ENCODE measurements at regions not wholly inside any gene's neighbourhood (a gene's known extent, or its start where the extent isn't known, plus 50 kb on each side); places are given as distances from the start of the nearest gene placed in this dataset.

DNA sequence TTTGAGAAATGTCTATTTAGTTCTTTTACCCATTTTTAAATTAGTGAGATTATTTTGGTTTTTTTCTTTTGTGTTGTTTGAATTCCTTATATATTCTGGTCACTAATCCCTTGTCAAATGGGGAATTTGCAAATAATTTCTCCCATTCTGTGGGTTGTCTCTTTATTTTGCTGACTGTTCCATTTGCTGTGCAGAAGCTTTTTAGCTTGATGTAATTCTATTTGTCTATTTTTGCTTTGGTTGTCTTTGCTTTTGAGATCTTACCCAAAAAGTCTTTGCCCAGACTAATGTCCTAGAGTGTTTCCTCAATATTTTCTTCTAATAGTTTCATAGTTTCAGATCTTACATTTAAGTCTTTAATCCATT, 472.9 kb downstream of the TBL1XR1 start:
- ChIA-PET CTCF (no interaction called here), POLR2A (no interaction called here)
- peaks cover 1% of the 10 kb centered on the region; the same call in 1 of the 2 replicates for H3K27me3 ChIP-seq (ENCODE audit: control insufficient read depth, insufficient read depth, low read length)
- TF ChIP-seq, protein P1, sequence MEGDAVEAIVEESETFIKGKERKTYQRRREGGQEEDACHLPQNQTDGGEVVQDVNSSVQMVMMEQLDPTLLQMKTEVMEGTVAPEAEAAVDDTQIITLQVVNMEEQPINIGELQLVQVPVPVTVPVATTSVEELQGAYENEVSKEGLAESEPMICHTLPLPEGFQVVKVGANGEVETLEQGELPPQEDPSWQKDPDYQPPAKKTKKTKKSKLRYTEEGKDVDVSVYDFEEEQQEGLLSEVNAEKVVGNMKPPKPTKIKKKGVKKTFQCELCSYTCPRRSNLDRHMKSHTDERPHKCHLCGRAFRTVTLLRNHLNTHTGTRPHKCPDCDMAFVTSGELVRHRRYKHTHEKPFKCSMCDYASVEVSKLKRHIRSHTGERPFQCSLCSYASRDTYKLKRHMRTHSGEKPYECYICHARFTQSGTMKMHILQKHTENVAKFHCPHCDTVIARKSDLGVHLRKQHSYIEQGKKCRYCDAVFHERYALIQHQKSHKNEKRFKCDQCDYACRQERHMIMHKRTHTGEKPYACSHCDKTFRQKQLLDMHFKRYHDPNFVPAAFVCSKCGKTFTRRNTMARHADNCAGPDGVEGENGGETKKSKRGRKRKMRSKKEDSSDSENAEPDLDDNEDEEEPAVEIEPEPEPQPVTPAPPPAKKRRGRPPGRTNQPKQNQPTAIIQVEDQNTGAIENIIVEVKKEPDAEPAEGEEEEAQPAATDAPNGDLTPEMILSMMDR (IDR thresholded peaks at IDR 0.05; ENCODE audit: insufficient read depth, low read depth, low read length), result no peak
- no peak overlapping the region for H3K4me3 ChIP-seq (ENCODE audit: low read depth, low read length)
- DNase-seq (ENCODE audit: low read depth), result no peak
- no peaks in the 10 kb centered on the region for H3K36me3 ChIP-seq (ENCODE audit: control insufficient read depth, insufficient read depth, low read length)

DNA sequence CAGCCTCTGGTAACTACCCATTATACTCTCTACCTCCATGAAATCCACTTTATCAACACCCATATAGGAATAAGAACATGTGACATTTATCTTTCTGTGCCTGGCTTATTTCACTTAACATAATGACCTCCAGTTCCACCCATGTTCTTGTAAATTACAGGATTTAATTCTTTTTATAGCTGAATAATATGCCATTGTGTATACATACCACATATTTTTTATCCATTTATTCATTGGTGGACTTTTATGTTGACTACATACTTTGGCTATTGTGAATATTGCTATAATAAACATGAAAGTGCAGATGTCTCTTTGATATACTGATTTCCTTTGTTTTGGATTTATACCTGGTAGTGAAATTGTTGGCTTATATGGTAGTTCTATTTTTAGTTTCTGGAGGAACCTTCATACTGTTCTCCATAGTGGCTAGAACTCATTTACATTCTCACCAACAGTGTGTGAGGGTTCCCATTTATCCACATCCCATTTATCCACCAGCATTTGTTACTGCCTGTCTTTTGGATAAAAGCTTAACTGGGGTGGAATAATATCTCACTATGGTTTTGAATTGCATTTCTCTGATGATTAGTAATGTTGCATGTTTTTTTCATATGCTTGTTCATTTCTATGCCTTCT, 473.4 kb downstream of the TBL1XR1 start:
- no peak overlapping the region for H3K4me3 ChIP-seq (ENCODE audit: low read depth, low read length)
- ChIA-PET POLR2A (no interaction called here), CTCF (no interaction called here)
- TF ChIP-seq, protein P1 (IDR thresholded peaks at IDR 0.05; ENCODE audit: insufficient read depth, low read depth, low read length), result no peak
- no peak for DNase-seq (ENCODE audit: low read depth)
- H3K36me3 ChIP-seq (ENCODE audit: control insufficient read depth, insufficient read depth, low read length), result no peaks in the 10 kb centered on the region
- H3K27me3 ChIP-seq (ENCODE audit: control insufficient read depth, insufficient read depth, low read length), result no peaks in the 10 kb centered on the region

DNA sequence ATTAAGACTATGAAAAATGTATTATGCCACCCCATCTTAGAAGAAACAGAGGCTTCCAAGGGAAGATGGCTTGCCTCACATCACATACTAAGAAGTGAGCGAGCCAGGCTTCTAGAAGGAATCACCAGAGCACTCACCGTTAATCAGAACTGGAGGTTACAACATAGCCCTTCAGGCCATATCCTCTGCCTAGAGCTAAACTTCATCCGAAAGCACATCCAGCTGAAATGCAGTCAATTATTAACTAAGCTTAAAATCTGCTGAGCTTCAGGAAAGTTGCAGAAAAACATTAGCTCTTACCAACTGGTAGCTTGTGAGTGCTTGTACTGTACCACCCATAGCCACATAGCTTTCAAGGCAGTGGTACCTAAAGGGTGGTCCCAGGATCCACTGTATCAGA, 483.2 kb downstream of the TBL1XR1 start:
- H3K27me3 ChIP-seq (ENCODE audit: control insufficient read depth, insufficient read depth, low read length), result no peaks in the 10 kb centered on the region
- POLR2A ChIA-PET, result interaction anchor here (0.6 kb wide), 1 partner anchor 1867 kb away, joined by 8 read pairs; no protein-coding TSS in a partner anchor
- no peaks in the 10 kb centered on the region for H3K36me3 ChIP-seq (ENCODE audit: control insufficient read depth, insufficient read depth, low read length)
- TF ChIP-seq, protein P1 (IDR thresholded peaks at IDR 0.05; ENCODE audit: insufficient read depth, low read depth, low read length), result no peak
- CTCF ChIA-PET, result no interaction called here
- DNase-seq (ENCODE audit: low read depth), result no peak
- no peak overlapping the region for H3K4me3 ChIP-seq (ENCODE audit: low read depth, low read length)

DNA sequence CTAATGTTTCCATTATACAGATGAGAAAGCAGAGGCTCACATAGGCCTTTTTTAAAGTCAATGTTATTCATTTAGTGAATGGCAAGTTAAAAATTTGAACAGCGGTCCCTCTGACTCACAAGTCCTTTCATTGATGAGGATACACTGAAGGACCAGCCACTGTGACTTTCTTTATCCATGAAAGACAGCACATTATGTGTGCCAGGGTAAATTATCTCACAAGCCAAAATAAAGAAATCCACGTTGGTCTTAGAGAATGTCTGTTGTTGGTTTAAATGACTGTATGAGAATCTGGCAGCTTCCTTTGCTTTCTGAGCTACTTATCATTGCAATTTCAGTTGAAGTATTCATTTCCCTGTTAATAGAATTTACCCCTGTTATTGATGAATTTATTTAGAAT, 485.1 kb downstream of the TBL1XR1 start:
- no peak for DNase-seq (ENCODE audit: low read depth)

DNA sequence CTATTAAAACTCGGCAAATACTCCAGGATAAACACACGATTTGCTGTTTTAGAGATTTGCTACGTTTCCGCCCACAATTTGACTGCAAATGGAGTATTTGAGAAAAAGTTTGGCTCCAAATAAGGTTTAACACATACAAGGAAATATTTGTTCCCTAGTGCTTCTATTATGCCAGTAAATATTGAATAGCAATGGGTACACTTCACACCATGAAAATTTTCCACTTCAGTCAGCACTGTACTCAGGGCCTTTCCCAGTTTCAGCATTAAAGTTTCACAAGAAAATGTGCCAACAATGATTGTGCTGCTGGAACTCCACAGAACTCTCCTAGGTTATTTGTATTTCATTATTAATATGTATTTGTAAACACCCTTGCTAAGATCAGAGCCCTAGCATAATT, 498.0 kb downstream of the TBL1XR1 start:
- Histone ChIP-seq H3K27me3 (ENCODE audit: control insufficient read depth, insufficient read depth, low read length) (no peaks in the 10 kb centered on the region), H3K4me3 (ENCODE audit: low read depth, low read length) (no peak overlapping the region), H3K36me3 (ENCODE audit: control insufficient read depth, insufficient read depth, low read length) (no peaks in the 10 kb centered on the region)
- ChIA-PET CTCF (no interaction called here), POLR2A (no interaction called here)
- no peak for DNase-seq (ENCODE audit: low read depth)
- TF ChIP-seq, protein P1 (IDR thresholded peaks at IDR 0.05; ENCODE audit: insufficient read depth, low read depth, low read length), result no peak

More for the DNA sequence above, 485.1 kb downstream of the TBL1XR1 start:
- ChIA-PET POLR2A (no interaction called here), CTCF (interaction anchor here (0.6 kb wide), 1 partner anchor 129 kb away, joined by 3 read pairs; no protein-coding TSS in a partner anchor)
- H3K4me3 ChIP-seq (ENCODE audit: low read depth, low read length), result no peak overlapping the region
- no peaks in the 10 kb centered on the region for H3K27me3 ChIP-seq (ENCODE audit: control insufficient read depth, insufficient read depth, low read length)
- TF ChIP-seq, protein P1 (IDR thresholded peaks at IDR 0.05; ENCODE audit: insufficient read depth, low read depth, low read length), result no peak
- H3K36me3 ChIP-seq (ENCODE audit: control insufficient read depth, insufficient read depth, low read length), result no peaks in the 10 kb centered on the region
